Right atrium auricular region (tissue), 2 donors: ENCODE measurements at regions not wholly inside any gene's neighbourhood (a gene's known extent, or its start where the extent isn't known, plus 50 kb on each side); places are given as distances from the start of the nearest gene placed in this dataset.

Experiments
- DNase-seq: peaks from one replicate; pipeline ENCODE4 v3.0.0-alpha.2; 2019; ENCODE audit warnings: low spot score
- H3K27ac ChIP-seq, 2 donors: fragments of 200-600 bp; sonication (generic); 1 replicate in 1 of 2; 2 replicates in 1 of 2; pipeline ENCODE4 v1.5.1; 2016 to 2019
- H3K27me3 ChIP-seq, 2 donors: fragments of 200-600 bp; sonication (generic); one replicate each; pipeline versions ENCODE4 v1.5.1 to v1.6.0; 2017 to 2019
- H3K36me3 ChIP-seq: fragments of 200-600 bp; sonication (generic); one replicate; pipeline ENCODE4 v1.5.1; 2016
- H3K4me1 ChIP-seq, 2 donors: fragments of 200-600 bp; sonication (generic); one replicate each; pipeline versions ENCODE4 v1.5.1 to v1.6.0; 2017 to 2019
- H3K4me3 ChIP-seq, 2 donors: fragments of 200-600 bp; sonication (generic); 1 replicate in 1 of 2; 2 replicates in 1 of 2; pipeline ENCODE4 v1.5.1; 2017 to 2019; ENCODE audit warnings: mild to moderate bottlenecking in 1 of 2, moderate library complexity in 1 of 2
- H3K9me3 ChIP-seq, 2 donors: fragments of 200-600 bp; sonication (generic); one replicate each; pipeline ENCODE4 v1.5.1; 2019
- TF ChIP-seq, protein P1 (sequence below), 2 donors: fragments of 200-600 bp; sonication (generic); IDR thresholded peaks; one replicate each; pipeline ENCODE4 v1.5.1; 2019; ENCODE audit warnings: antibody characterized with exemption in 2 of 2

DNA sequence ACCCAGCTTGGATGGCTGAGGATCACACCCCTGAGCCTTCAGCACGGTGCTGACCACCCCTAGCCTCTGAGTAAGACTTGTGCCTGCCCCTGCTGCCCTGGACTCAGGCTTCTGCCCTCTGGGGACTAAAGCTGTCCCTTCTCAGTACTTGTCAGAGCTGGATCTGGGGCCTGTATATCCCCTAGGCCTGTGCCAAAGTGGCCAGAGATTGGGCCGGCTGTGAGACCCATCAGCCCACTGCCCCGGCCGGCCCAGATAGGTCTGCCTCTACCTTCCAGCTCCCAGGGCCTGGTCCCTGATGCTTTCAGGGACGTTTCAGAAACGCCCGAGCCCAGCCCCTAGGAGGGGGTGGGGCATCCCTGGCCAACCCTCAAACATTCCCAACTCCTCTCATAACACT lies 137.8 kb downstream of the ZDHHC20 start:
- Histone ChIP-seq H3K36me3 (no peaks in the 10 kb centered on the region), H3K27ac (no peak overlapping the region), H3K9me3 (no peaks in the 10 kb centered on the region), H3K4me1 (no peaks in the 10 kb centered on the region), H3K4me3 (no peak overlapping the region), H3K27me3 (no peaks in the 10 kb centered on the region)
- no peak for DNase-seq
- TF ChIP-seq, protein P1, sequence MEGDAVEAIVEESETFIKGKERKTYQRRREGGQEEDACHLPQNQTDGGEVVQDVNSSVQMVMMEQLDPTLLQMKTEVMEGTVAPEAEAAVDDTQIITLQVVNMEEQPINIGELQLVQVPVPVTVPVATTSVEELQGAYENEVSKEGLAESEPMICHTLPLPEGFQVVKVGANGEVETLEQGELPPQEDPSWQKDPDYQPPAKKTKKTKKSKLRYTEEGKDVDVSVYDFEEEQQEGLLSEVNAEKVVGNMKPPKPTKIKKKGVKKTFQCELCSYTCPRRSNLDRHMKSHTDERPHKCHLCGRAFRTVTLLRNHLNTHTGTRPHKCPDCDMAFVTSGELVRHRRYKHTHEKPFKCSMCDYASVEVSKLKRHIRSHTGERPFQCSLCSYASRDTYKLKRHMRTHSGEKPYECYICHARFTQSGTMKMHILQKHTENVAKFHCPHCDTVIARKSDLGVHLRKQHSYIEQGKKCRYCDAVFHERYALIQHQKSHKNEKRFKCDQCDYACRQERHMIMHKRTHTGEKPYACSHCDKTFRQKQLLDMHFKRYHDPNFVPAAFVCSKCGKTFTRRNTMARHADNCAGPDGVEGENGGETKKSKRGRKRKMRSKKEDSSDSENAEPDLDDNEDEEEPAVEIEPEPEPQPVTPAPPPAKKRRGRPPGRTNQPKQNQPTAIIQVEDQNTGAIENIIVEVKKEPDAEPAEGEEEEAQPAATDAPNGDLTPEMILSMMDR (IDR thresholded peaks at IDR 0.05) = no peak

DNA sequence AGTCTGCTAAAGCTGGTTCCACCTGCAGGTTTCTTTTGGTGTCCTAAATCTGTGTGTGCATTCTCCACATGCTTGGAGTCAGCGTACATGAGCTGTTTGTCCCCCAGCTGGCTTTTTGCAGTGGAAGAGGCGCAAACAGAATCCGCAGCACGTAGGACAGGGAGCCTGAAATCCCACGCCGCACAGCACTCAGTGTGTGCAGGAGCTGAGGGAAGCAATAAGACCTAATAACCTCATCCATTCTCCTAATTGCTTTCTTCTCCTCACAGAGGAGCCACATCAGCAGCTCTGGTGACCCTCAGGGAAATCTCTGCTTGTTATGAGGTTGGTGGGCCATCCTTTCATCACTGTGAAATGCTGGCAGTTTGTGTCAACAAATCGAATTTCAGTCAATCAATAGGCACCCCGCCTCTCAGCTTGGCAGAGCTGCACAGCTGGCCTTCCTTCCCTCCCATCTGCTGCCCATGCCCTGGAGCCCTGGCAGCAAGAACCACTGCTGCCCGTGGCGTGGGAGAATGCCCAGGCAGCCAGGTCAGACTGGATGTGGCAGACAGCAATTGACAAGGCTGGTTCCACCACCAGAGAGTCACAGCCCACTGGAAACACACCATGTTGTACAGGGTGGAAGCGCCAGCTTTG lies 136.7 kb downstream of the ZDHHC20 start:
- no peak overlapping the region for H3K4me3 ChIP-seq
- no peaks in the 10 kb centered on the region for H3K36me3 ChIP-seq
- peaks cover 0 to 5% of the 10 kb centered on the region in 2 donors for H3K4me1 ChIP-seq
- H3K9me3 ChIP-seq = no peaks in the 10 kb centered on the region
- no peaks in the 10 kb centered on the region for H3K27me3 ChIP-seq
- DNase-seq = no peak
- no peak overlapping the region for H3K27ac ChIP-seq
- TF ChIP-seq, protein P1 (IDR thresholded peaks at IDR 0.05) = no peak
